ENCODE measurements at regions not wholly inside any gene's neighbourhood (a gene's known extent, or its start where the extent isn't known, plus 50 kb on each side); places are given as distances from the start of the nearest gene placed in this dataset.
"Not testable (repeated sequence)": the region's sequence is repeated elsewhere in the genome, so short reads cannot be mapped to it uniquely, and the experiment has no call there.

DNA sequence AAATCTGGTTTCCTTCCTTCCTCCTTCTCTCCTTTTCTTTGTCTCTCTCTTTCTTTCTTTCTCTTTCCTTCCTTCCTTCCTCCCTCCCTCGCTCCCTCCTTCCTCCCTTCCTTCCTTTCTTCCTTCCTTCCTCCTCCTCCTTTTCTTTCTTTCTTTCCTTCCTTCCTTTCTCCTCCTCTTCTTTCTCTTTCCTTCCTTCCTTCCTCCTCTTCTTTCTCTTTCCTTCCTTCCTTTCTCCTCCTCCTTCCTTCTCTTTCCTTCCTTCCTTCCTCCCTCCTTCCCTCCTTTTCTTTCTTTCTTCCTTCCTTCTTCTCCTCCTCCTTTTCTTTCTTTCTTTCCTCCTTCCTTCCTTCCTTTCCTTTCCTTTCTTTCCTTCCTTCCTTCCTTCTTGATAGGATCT, 61.2 kb downstream of the VIP start:
- DNase-seq (ENCODE audit: low spot score), result no peak
- in situ Hi-C loops (cut with HindIII; ENCODE audit: low sequenced_read_pairs), result no loop called here

DNA sequence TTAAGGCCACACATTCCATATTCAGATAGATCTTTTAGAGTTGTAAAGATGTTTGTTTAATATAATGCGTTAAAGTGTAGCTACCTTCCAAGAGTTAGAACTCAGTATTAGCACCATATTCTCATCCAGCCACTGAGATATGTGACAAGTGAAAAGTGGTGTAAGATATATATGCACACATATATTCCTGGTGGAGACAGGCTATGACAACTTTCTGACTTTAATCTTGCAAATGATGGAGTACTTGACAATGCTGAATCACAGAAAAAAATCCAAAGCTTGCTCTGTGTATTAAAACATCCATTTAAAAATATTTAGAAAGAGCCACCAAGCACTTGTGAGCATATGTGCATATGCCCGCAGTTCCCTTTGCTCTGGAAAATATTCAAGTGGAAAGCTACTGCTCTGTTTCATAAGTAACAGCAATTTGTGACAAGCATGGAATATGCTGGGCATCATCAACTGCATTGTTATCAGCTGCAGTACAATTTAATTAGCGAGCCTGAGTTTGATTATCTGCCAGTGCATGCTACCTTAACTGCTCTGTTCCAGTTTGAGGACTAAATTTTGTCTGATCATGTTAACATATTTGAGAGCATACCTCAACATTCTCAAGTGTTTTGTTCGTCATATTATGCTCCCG, 64.8 kb downstream of the VIP start:
- peak; percentile 89 for DNase-seq (ENCODE audit: low spot score)
- in situ Hi-C loops (cut with HindIII; ENCODE audit: low sequenced_read_pairs), result no loop called here

- in situ Hi-C loops (cut with HindIII; ENCODE audit: low sequenced_read_pairs), result no loop called here
- DNase-seq (ENCODE audit: low spot score), result peak; percentile 59
Observed at GRCh38 chr6:152816055-152816454, 65.5 kb downstream of the VIP start.

DNA sequence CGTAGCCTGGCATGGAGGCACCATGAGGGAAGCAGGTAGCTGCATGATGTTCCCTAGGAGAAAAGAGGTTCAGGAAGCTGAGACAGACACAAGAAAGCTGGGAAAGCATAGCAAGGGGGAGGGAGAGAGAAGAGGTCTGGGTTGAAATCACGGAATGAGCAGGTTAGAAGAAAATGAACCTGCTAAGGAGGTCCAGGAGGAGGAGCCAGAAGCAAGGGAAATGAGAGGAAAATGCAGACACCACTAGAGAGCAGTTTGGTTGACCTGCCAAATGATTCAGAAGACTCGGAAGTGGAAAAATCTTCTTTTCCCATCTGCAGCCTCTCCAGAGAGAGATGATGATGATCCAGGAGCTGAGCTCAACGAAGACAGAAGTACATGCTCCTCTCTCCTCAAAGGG, 70.9 kb downstream of the VIP start:
- DNase-seq (ENCODE audit: low spot score), result peak; percentile 82
- in situ Hi-C loops (cut with HindIII; ENCODE audit: low sequenced_read_pairs), result no loop called here

DNA sequence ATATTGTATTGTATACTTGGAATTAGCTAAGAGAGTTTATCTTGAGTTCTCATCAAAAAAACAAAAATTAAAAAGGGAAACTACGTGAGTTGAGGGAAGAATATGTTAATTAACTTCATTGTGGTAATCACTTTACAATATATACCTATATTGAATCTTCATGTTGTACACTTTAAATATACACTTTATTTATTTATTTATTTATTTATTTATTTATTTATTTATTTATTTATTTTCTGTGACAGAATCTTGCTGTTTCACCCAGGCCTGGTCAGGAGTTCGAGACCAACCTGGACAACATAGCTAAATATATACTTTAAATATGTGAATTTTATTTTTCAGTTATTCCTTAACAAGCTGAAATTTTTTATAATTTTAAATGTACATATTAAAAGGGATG, 74.1 kb downstream of the VIP start:
- in situ Hi-C loops (cut with HindIII; ENCODE audit: low sequenced_read_pairs), result no loop called here
- no peak for DNase-seq (ENCODE audit: low spot score)

GRCh38 chr6:152828431-152828830, 77.8 kb downstream of the VIP start:
- in situ Hi-C loops (cut with HindIII; ENCODE audit: low sequenced_read_pairs), result no loop called here
- peak; percentile 94 for DNase-seq (ENCODE audit: low spot score)

DNA sequence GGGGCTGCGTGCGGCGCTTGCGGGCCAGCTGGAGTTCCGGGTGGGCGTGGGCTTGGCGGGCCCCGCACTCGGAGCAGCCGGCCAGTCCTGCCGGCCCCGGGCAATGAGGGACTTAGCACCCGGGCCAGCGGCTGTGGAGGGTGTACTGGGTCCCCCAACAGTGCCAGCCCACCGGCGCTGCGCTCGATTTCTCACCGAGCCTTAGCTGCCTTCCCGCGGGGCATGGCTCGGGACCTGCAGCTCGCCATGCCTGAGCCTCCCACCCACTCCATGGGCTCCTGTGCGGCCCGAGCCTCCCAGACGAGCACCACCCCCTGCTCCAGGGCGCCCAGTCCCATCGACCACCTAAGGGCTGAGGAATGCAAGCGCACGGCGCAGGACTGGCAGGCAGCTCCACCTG, 83.8 kb downstream of the VIP start:
- DNase-seq (ENCODE audit: low spot score); in situ Hi-C loops (cut with HindIII; ENCODE audit: low sequenced_read_pairs): not testable (repeated sequence)

- DNase-seq (ENCODE audit: low spot score), result no peak
- in situ Hi-C loops (cut with HindIII; ENCODE audit: low sequenced_read_pairs), result no loop called here
Observed at GRCh38 chr6:152836523-152836922, 85.9 kb downstream of the VIP start.

DNA sequence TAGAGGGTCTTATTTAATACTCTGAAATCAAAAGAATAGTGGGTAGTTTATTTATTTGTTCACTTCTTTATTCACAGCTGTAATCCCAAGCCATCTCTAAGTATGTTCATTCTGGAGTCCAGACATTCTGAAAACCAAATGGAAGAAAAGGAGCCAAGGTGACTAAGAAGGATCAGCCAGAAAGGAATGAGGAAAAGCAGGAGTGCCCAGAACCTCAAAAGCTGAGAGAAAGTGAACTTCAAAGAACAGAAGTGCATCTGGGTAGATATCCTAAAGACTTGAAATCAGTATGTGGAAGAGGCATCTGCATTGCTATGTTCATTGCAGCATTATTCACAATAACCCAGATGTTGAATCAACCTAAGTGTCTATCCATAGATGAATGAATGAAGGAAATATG, 94.8 kb downstream of the VIP start:
- no peak for DNase-seq (ENCODE audit: low spot score)
- in situ Hi-C loops (cut with HindIII; ENCODE audit: low sequenced_read_pairs), result no loop called here

- no peak for DNase-seq (ENCODE audit: low spot score)
Observed at GRCh38 chr6:152846825-152847224, 96.2 kb downstream of the VIP start.

GRCh38 chr6:152848919-152849318, 98.3 kb downstream of the VIP start:
- in situ Hi-C loops (cut with HindIII; ENCODE audit: low sequenced_read_pairs), result no loop called here

More at GRCh38 chr6:152846825-152847224, 96.2 kb downstream of the VIP start:
- in situ Hi-C loops (cut with HindIII; ENCODE audit: low sequenced_read_pairs), result no loop called here

GRCh38 chr6:152854086-152854795, 103.6 kb downstream of the VIP start:
- in situ Hi-C loops (cut with HindIII; ENCODE audit: low sequenced_read_pairs), result no loop called here
- DNase-seq (ENCODE audit: low spot score), result no peak

More at GRCh38 chr6:152848919-152849318, 98.3 kb downstream of the VIP start:
- no peak for DNase-seq (ENCODE audit: low spot score)

- in situ Hi-C loops (cut with HindIII; ENCODE audit: low sequenced_read_pairs), result no loop called here
- DNase-seq (ENCODE audit: low spot score), result peak; percentile 95
Observed at GRCh38 chr6:152858141-152858540, 107.5 kb downstream of the VIP start.

- in situ Hi-C loops (cut with HindIII; ENCODE audit: low sequenced_read_pairs), result no loop called here
- DNase-seq (ENCODE audit: low spot score), result no peak
Observed at GRCh38 chr6:152859225-152859624, 108.6 kb downstream of the VIP start.

DNA sequence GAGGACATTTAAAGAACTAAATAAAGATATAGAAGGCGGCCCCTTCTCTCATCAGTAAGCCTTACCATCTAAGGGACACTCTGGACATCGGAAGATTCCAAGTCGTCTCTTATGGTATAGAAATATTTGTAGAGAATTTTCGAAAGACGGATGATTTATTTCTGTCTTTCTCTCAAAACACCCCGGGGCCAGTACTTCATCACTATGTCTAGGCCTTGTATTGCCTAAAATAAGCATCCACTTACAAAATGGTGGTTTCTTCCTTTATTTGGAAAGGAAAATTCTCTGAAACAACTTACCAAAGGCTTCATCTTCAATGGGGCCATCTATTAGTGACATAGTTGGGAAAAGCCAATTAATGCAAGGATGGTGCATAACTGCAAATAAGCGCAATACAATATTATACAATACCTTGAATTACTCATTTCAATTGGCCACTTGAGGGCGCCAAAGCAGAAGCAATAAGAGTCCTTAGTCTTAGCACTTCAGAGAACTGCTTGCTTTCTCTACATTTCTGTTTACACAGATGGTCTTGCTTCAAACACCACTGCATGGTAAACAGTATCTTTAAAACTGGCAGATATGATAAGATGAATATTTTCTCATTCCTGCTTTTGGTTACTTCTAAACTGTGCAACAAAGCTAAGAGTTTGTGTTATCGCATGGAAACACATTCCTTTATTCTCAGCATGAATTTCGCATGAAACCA, 113.2 kb downstream of the VIP start:
- in situ Hi-C loops (cut with HindIII; ENCODE audit: low sequenced_read_pairs), result loop anchor here (5.0 kb wide), 1 partner anchor 79 kb away; no protein-coding TSS in a partner anchor
- peak; percentile 88 for DNase-seq (ENCODE audit: low spot score)

- in situ Hi-C loops (cut with HindIII; ENCODE audit: low sequenced_read_pairs), result no loop called here
- no peak for DNase-seq (ENCODE audit: low spot score)
Observed at GRCh38 chr6:152874267-152874666, 108.6 kb downstream of the FBXO5 start.

DNA sequence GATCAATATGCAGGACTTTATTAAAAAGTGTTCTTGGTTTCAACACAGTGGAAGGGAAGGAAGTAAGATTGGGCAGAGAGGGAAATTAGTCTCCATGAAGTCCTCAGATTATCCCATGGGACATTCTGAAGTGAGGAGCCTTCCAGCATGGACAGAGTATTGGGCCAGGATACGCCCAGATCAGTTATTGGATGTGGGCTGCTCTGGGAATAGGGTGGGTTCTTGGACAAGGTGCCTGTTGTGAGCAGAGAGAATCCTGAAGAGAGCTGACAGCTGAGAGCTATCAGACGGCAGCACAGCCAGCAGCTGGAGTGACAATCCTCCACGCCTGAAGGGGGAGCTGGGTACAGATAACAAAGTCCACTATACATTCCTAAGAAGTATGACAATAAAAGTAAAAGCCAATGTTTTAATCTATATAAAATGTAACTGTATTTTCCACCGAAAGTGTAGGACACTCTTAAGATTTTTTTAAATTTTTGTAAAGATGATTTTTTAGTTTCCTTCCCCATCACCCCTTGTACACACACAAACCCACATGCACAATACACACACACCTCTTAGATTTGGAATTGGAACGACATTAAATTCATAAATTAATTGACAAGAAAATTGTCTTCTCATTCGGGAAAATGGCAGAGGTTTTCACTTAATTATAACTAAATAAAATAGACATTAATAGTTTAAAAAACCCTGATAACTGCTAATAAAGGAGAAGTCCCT, 107.8 kb downstream of the FBXO5 start:
- no peak for DNase-seq (ENCODE audit: low spot score)
- in situ Hi-C loops (cut with HindIII; ENCODE audit: low sequenced_read_pairs), result no loop called here

DNA sequence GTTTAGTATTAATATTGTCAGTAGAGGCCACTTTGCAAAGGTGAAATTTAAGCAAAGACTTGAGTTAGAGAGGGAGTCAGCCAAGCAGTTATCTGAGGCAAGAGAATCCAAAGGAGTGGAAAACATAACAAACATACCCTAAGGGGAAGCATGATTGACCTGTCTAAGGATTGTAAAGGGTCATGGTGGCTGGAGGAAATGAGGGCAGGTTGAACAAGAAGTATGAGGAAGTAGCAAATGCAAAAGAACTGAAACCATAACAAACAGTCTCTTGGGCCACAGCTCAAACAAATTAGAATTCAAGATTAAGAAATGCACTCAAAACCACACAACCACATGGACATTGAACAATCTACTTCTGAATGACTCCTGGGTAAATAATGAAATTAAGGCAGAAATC, 103.2 kb downstream of the FBXO5 start:
- no peak for DNase-seq (ENCODE audit: low spot score)
- in situ Hi-C loops (cut with HindIII; ENCODE audit: low sequenced_read_pairs), result no loop called here

GRCh38 chr6:152893187-152893586, 89.7 kb downstream of the FBXO5 start:
- in situ Hi-C loops (cut with HindIII; ENCODE audit: low sequenced_read_pairs), result no loop called here
- peak; percentile 59 for DNase-seq (ENCODE audit: low spot score)

GRCh38 chr6:152896923-152897322, 85.9 kb downstream of the FBXO5 start:
- in situ Hi-C loops (cut with HindIII; ENCODE audit: low sequenced_read_pairs), result no loop called here
- DNase-seq (ENCODE audit: low spot score), result no peak

Measured in G401 (cell line).